Activated CD4-positive, alpha-beta memory T cell treated with anti-CD3 and anti-CD28 coated beads for 36 hours (primary cell): ENCODE measurements at regions not wholly inside any gene's neighbourhood (a gene's known extent, or its start where the extent isn't known, plus 50 kb on each side); places are given as distances from the start of the nearest gene placed in this dataset.
"Not testable (repeated sequence)": the region's sequence is repeated elsewhere in the genome, so short reads cannot be mapped to it uniquely, and the experiment has no call there.

ENCODE experiments used
- CTCF ChIA-PET: fragments of 350-600 bp; sonication (Branson Sonifier 250); formaldehyde crosslinking; loops from one replicate; lab custom pipeline; 2021; ENCODE audit warnings: antibody characterized with exemption, inconsistent platforms; lab: Charles Lee
- POLR2A ChIA-PET: fragments of 350-600 bp; sonication (Branson Sonifier 250); formaldehyde crosslinking; loops from one replicate; lab custom pipeline; 2021; ENCODE audit warnings: antibody characterized with exemption; lab: Charles Lee
- DNase-seq: peaks from one replicate; pipeline ENCODE4 v3.0.0-alpha.2; 2020
- H3K27ac Mint-ChIP-seq: one replicate; pipeline ENCODE4 v1.8.0; 2021; ENCODE audit warnings: mixed read lengths
- H3K27me3 Mint-ChIP-seq: one replicate; pipeline ENCODE4 v1.8.0; 2021; ENCODE audit warnings: mixed read lengths
- H3K36me3 Mint-ChIP-seq: one replicate; pipeline ENCODE4 v1.8.0; 2021; ENCODE audit warnings: mixed read lengths
- H3K4me1 Mint-ChIP-seq: one replicate; pipeline ENCODE4 v1.8.0; 2021; ENCODE audit warnings: low read depth, mixed read lengths
- H3K4me3 Mint-ChIP-seq: one replicate; pipeline ENCODE4 v1.8.0; 2021; ENCODE audit warnings: mild to moderate bottlenecking, mixed read lengths
- H3K9me3 Mint-ChIP-seq: one replicate; pipeline ENCODE4 v1.8.0; 2021; ENCODE audit warnings: mixed read lengths
- intact Hi-C: fragments of 100-400 bp; cut with micrococcal nuclease; formaldehyde crosslinking; loops from one replicate; pipeline ENCODE4 v1.15.1; 2023

- H3K36me3 Mint-ChIP-seq = no peaks in the 10 kb centered on the region
- no peak for DNase-seq
- ChIA-PET POLR2A (no interaction called here), CTCF (no interaction called here)
- no peaks in the 10 kb centered on the region for H3K4me1 Mint-ChIP-seq
- H3K27ac Mint-ChIP-seq = no peak overlapping the region
- H3K4me3 Mint-ChIP-seq = no peak overlapping the region
- intact Hi-C loops = no loop called here
- H3K27me3 Mint-ChIP-seq = peaks cover 4% of the 10 kb centered on the region
- no peaks in the 10 kb centered on the region for H3K9me3 Mint-ChIP-seq
These were observed 55.6 kb downstream of the SOWAHC start for GRCh38 chr2:109669731-109670130.

GRCh38 chr2:109670556-109671411, 56.6 kb downstream of the SOWAHC start:
- ChIA-PET CTCF (no interaction called here), POLR2A (no interaction called here)
- peaks cover 2% of the 10 kb centered on the region for H3K27me3 Mint-ChIP-seq
- intact Hi-C loops = no loop called here
- no peaks in the 10 kb centered on the region for H3K4me1 Mint-ChIP-seq
- H3K27ac Mint-ChIP-seq = no peak overlapping the region
- no peak for DNase-seq
- H3K9me3 Mint-ChIP-seq = no peaks in the 10 kb centered on the region
- H3K36me3 Mint-ChIP-seq = no peaks in the 10 kb centered on the region
- H3K4me3 Mint-ChIP-seq = no peak overlapping the region

GRCh38 chr2:109674894-109675534, 60.9 kb downstream of the SOWAHC start:
- DNase-seq = no peak
- Mint-ChIP-seq H3K36me3 (no peaks in the 10 kb centered on the region), H3K9me3 (no peaks in the 10 kb centered on the region), H3K4me1 (no peaks in the 10 kb centered on the region), H3K27ac (no peak overlapping the region), H3K27me3 (peaks cover 11% of the 10 kb centered on the region), H3K4me3 (no peak overlapping the region)
- ChIA-PET POLR2A (no interaction called here), CTCF (interaction anchor here (0.9 kb wide), 1 partner anchor 129 kb away, joined by 4 read pairs; no protein-coding TSS in a partner anchor)
- intact Hi-C loops = no loop called here

- no peaks in the 10 kb centered on the region for H3K9me3 Mint-ChIP-seq
- H3K27me3 Mint-ChIP-seq = peaks cover 11% of the 10 kb centered on the region
- CTCF ChIA-PET = no interaction called here
- POLR2A ChIA-PET = no interaction called here
- no peaks in the 10 kb centered on the region for H3K36me3 Mint-ChIP-seq
- H3K4me3 Mint-ChIP-seq = no peak overlapping the region
- DNase-seq = no peak
- H3K4me1 Mint-ChIP-seq = no peaks in the 10 kb centered on the region
- no peak overlapping the region for H3K27ac Mint-ChIP-seq
- intact Hi-C loops = no loop called here
These were observed 61.6 kb downstream of the SOWAHC start for GRCh38 chr2:109675666-109676345.

GRCh38 chr2:109676346-109676902, 62.3 kb downstream of the SOWAHC start:
- H3K4me1 Mint-ChIP-seq = no peaks in the 10 kb centered on the region
- H3K27me3 Mint-ChIP-seq = peaks cover 11% of the 10 kb centered on the region
- intact Hi-C loops = no loop called here
- CTCF ChIA-PET = no interaction called here
- no peak overlapping the region for H3K4me3 Mint-ChIP-seq
- DNase-seq = no peak
- H3K9me3 Mint-ChIP-seq = no peaks in the 10 kb centered on the region
- no peaks in the 10 kb centered on the region for H3K36me3 Mint-ChIP-seq
- no peak overlapping the region for H3K27ac Mint-ChIP-seq
- POLR2A ChIA-PET = no interaction called here

- CTCF ChIA-PET, POLR2A ChIA-PET, DNase-seq, H3K9me3 Mint-ChIP-seq, H3K36me3 Mint-ChIP-seq, H3K4me1 Mint-ChIP-seq, H3K27ac Mint-ChIP-seq, H3K4me3 Mint-ChIP-seq, intact Hi-C loops: not testable (repeated sequence)
- H3K27me3 Mint-ChIP-seq = peaks cover 11% of the 10 kb centered on the region
These were observed 63.1 kb downstream of the SOWAHC start for GRCh38 chr2:109677121-109677731.

- H3K36me3 Mint-ChIP-seq = no peaks in the 10 kb centered on the region
- POLR2A ChIA-PET = no interaction called here
- CTCF ChIA-PET = no interaction called here
These were observed 63.8 kb downstream of the SOWAHC start for GRCh38 chr2:109677835-109678580.

GRCh38 chr2:109678724-109679201, 64.6 kb downstream of the SOWAHC start:
- intact Hi-C loops, CTCF ChIA-PET, H3K4me3 Mint-ChIP-seq, H3K27me3 Mint-ChIP-seq, POLR2A ChIA-PET, H3K27ac Mint-ChIP-seq, H3K4me1 Mint-ChIP-seq, H3K9me3 Mint-ChIP-seq, H3K36me3 Mint-ChIP-seq, DNase-seq: not testable (repeated sequence)

More at GRCh38 chr2:109677835-109678580, 63.8 kb downstream of the SOWAHC start:
- H3K27me3 Mint-ChIP-seq = peaks cover 11% of the 10 kb centered on the region
- no peaks in the 10 kb centered on the region for H3K4me1 Mint-ChIP-seq
- H3K9me3 Mint-ChIP-seq = no peaks in the 10 kb centered on the region
- no peak overlapping the region for H3K27ac Mint-ChIP-seq
- no peak for DNase-seq
- intact Hi-C loops = no loop called here
- H3K4me3 Mint-ChIP-seq = no peak overlapping the region

- peaks cover 9% of the 10 kb centered on the region for H3K27me3 Mint-ChIP-seq
- H3K9me3 Mint-ChIP-seq = no peaks in the 10 kb centered on the region
- no peak overlapping the region for H3K4me3 Mint-ChIP-seq
- no peak overlapping the region for H3K27ac Mint-ChIP-seq
- no peak for DNase-seq
- H3K4me1 Mint-ChIP-seq = no peaks in the 10 kb centered on the region
- H3K36me3 Mint-ChIP-seq = no peaks in the 10 kb centered on the region
- POLR2A ChIA-PET = no interaction called here
- intact Hi-C loops = no loop called here
- CTCF ChIA-PET = no interaction called here
These were observed 65.1 kb downstream of the SOWAHC start for GRCh38 chr2:109679225-109679624.

GRCh38 chr2:109679626-109680025, 65.5 kb downstream of the SOWAHC start:
- no peak overlapping the region for H3K4me3 Mint-ChIP-seq
- no peak overlapping the region for H3K27ac Mint-ChIP-seq
- H3K4me1 Mint-ChIP-seq = no peaks in the 10 kb centered on the region
- ChIA-PET POLR2A (no interaction called here), CTCF (no interaction called here)
- H3K27me3 Mint-ChIP-seq = peaks cover 9% of the 10 kb centered on the region
- intact Hi-C loops = no loop called here
- no peaks in the 10 kb centered on the region for H3K36me3 Mint-ChIP-seq
- no peaks in the 10 kb centered on the region for H3K9me3 Mint-ChIP-seq
- DNase-seq = no peak

GRCh38 chr2:109680523-109681297, 66.5 kb downstream of the SOWAHC start:
- intact Hi-C loops = no loop called here
- Mint-ChIP-seq H3K4me1 (no peaks in the 10 kb centered on the region), H3K9me3 (no peaks in the 10 kb centered on the region), H3K27me3 (peaks cover 9% of the 10 kb centered on the region), H3K4me3 (no peak overlapping the region), H3K36me3 (no peaks in the 10 kb centered on the region), H3K27ac (no peak overlapping the region)
- CTCF ChIA-PET = no interaction called here
- POLR2A ChIA-PET = no interaction called here
- DNase-seq = no peak
